ENCODE measurements at regions not wholly inside any gene's neighbourhood (a gene's known extent, or its start where the extent isn't known, plus 50 kb on each side); places are given as distances from the start of the nearest gene placed in this dataset.

GRCh38 chr9:111113712-111114111 is 75.4 kb upstream of the LPAR1 start:
- Histone ChIP-seq H3K36me3 (no peaks in the 10 kb centered on the region), H3K27ac (no peak overlapping the region), H3K27me3 (no peaks in the 10 kb centered on the region), H3K9me3 (no peaks in the 10 kb centered on the region), H3K4me1 (no peaks in the 10 kb centered on the region), H3K4me3 (no peak overlapping the region)
- intact Hi-C loops (cut with DNase I; ENCODE audit: low total_unique reads), result no loop called here
- TF ChIP-seq, protein P1, sequence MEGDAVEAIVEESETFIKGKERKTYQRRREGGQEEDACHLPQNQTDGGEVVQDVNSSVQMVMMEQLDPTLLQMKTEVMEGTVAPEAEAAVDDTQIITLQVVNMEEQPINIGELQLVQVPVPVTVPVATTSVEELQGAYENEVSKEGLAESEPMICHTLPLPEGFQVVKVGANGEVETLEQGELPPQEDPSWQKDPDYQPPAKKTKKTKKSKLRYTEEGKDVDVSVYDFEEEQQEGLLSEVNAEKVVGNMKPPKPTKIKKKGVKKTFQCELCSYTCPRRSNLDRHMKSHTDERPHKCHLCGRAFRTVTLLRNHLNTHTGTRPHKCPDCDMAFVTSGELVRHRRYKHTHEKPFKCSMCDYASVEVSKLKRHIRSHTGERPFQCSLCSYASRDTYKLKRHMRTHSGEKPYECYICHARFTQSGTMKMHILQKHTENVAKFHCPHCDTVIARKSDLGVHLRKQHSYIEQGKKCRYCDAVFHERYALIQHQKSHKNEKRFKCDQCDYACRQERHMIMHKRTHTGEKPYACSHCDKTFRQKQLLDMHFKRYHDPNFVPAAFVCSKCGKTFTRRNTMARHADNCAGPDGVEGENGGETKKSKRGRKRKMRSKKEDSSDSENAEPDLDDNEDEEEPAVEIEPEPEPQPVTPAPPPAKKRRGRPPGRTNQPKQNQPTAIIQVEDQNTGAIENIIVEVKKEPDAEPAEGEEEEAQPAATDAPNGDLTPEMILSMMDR (IDR thresholded peaks at IDR 0.05), result no peak
- no peak for TF ChIP-seq POLR2A (IDR thresholded peaks at IDR 0.05)
- no peak for DNase-seq

- TF ChIP-seq POLR2A (IDR thresholded peaks at IDR 0.05), result no peak
- TF ChIP-seq, protein P1 (IDR thresholded peaks at IDR 0.05), result no peak
- no peak overlapping the region for H3K4me3 ChIP-seq
- intact Hi-C loops (cut with DNase I; ENCODE audit: low total_unique reads), result no loop called here
- H3K9me3 ChIP-seq, result no peaks in the 10 kb centered on the region
- H3K4me1 ChIP-seq, result no peaks in the 10 kb centered on the region
- no peaks in the 10 kb centered on the region for H3K27me3 ChIP-seq
- DNase-seq, result no peak
- no peaks in the 10 kb centered on the region for H3K36me3 ChIP-seq
- H3K27ac ChIP-seq, result no peak overlapping the region
These were observed 72.5 kb upstream of the LPAR1 start for GRCh38 chr9:111110805-111111204.

- Histone ChIP-seq H3K27ac (no peak overlapping the region), H3K9me3 (no peaks in the 10 kb centered on the region), H3K36me3 (no peaks in the 10 kb centered on the region), H3K4me3 (no peak overlapping the region), H3K4me1 (no peaks in the 10 kb centered on the region), H3K27me3 (no peaks in the 10 kb centered on the region)
- DNase-seq, result no peak
- TF ChIP-seq, protein P1 (IDR thresholded peaks at IDR 0.05), result no peak
- no peak for TF ChIP-seq POLR2A (IDR thresholded peaks at IDR 0.05)
- intact Hi-C loops (cut with DNase I; ENCODE audit: low total_unique reads), result no loop called here
These were observed 70.7 kb upstream of the LPAR1 start for GRCh38 chr9:111108946-111109345.

DNA sequence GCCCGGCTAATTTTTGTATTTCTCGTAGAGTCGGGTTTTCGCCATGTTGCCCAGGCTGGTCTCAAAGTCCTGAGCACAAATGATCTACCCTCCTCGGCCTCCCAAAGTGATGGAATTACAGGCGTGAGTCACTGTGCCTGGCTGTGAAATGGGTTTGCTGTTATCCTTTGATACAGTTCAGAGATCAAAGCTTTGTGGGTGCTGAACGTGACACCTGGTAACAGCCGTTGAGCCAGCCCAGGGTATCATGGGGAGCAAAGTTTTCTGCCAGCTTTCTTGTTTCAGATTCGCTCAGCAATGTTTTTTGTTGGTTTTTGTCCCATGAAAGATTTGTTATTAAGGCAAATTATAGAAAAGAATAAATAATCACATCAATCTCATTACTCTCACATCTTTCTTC is 68.9 kb upstream of the LPAR1 start:
- H3K27me3 ChIP-seq, result no peaks in the 10 kb centered on the region
- TF ChIP-seq, protein P1 (IDR thresholded peaks at IDR 0.05), result no peak
- TF ChIP-seq POLR2A (IDR thresholded peaks at IDR 0.05), result no peak
- H3K9me3 ChIP-seq, result no peaks in the 10 kb centered on the region
- H3K36me3 ChIP-seq, result no peaks in the 10 kb centered on the region
- intact Hi-C loops (cut with DNase I; ENCODE audit: low total_unique reads), result no loop called here
- no peak overlapping the region for H3K4me3 ChIP-seq
- H3K4me1 ChIP-seq, result no peaks in the 10 kb centered on the region
- H3K27ac ChIP-seq, result no peak overlapping the region
- DNase-seq, result no peak

DNA sequence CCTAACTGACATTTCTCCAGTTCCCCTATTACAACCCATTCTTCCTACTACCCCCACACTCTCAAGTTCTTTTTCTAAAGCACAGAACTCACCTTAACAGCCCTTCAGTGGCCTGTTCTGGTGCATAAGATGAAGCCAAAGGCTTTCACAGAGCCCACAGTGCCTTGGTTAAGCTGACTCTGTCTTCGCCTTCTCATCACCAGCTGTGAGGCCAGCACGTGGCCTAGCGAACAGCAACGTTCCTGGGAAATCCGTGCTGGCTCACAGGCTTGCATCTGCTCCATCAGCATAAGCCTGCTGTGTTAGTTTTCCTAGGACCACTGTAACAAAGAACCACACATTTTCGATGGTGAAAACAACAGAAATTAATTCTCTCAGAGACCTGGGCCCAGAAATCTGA is 67.9 kb upstream of the LPAR1 start:
- Histone ChIP-seq H3K36me3 (no peaks in the 10 kb centered on the region), H3K27ac (no peak overlapping the region), H3K4me1 (no peaks in the 10 kb centered on the region), H3K4me3 (no peak overlapping the region), H3K9me3 (no peaks in the 10 kb centered on the region), H3K27me3 (no peaks in the 10 kb centered on the region)
- no peak for TF ChIP-seq POLR2A (IDR thresholded peaks at IDR 0.05)
- TF ChIP-seq, protein P1 (IDR thresholded peaks at IDR 0.05), result no peak
- intact Hi-C loops (cut with DNase I; ENCODE audit: low total_unique reads), result no loop called here
- DNase-seq, result no peak

Measured in uterus (tissue), 3 donors.